ENCODE measurements at regions not wholly inside any gene's neighbourhood (a gene's known extent, or its start where the extent isn't known, plus 50 kb on each side); places are given as distances from the start of the nearest gene placed in this dataset.

DNA sequence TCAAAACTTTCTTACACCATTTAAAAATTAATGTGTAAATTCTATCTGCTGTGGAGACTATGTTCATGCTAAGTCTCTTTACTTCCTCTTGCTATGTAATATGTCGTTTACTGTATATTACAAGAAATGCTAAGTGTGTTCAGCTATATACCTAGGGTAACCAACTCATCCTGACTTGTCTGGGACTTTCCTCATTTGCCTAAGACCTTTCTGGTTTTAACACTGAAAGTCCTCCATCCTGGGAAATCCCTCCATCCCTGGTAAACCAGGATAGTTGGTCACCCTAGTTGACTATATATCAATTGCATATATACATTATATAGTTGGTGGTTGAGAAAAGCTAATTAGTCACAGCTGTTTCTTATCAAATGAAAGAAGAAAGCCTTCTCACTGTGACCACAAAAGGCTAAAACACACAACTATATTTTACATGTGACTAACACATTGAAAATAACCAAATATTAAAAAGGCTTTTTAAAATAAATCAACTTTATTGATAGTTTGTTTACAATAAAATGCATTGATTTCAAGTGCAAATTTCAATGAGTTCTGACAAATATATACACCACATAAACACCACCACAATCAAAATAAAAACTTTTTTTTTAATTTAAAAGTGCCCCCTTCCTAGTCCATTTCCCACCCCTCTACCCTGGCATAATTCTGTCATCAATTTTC lies 167.7 kb upstream of the INHBA start:
- H3K27ac ChIP-seq (ENCODE audit: low read length) = no peak overlapping the region
- H3K36me3 ChIP-seq (replicated peaks; ENCODE audit: low read depth, low read length) = no peaks in the 10 kb centered on the region
- peak overlapping the region; percentile 4; the same call in 1 of the 2 replicates for H3K4me3 ChIP-seq (ENCODE audit: low read length)
- peaks cover 12% of the 10 kb centered on the region for H3K4me1 ChIP-seq (ENCODE audit: low read length)
- H3K79me2 ChIP-seq (ENCODE audit: low read length) = no peaks in the 10 kb centered on the region
- peaks cover 4% of the 10 kb centered on the region; the same call in 1 of the 2 replicates for H3K9me3 ChIP-seq (ENCODE audit: insufficient read depth, low read length)
- H3K4me2 ChIP-seq (ENCODE audit: low read length) = peak overlapping the region; percentile 28
- TF ChIP-seq, protein P1, sequence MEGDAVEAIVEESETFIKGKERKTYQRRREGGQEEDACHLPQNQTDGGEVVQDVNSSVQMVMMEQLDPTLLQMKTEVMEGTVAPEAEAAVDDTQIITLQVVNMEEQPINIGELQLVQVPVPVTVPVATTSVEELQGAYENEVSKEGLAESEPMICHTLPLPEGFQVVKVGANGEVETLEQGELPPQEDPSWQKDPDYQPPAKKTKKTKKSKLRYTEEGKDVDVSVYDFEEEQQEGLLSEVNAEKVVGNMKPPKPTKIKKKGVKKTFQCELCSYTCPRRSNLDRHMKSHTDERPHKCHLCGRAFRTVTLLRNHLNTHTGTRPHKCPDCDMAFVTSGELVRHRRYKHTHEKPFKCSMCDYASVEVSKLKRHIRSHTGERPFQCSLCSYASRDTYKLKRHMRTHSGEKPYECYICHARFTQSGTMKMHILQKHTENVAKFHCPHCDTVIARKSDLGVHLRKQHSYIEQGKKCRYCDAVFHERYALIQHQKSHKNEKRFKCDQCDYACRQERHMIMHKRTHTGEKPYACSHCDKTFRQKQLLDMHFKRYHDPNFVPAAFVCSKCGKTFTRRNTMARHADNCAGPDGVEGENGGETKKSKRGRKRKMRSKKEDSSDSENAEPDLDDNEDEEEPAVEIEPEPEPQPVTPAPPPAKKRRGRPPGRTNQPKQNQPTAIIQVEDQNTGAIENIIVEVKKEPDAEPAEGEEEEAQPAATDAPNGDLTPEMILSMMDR (IDR thresholded peaks at IDR 0.05; ENCODE audit: low read depth, low read length) = no peak
- TF ChIP-seq EZH2phosphoT487 (IDR thresholded peaks at IDR 0.05; ENCODE audit: low read depth) = no peak
- no peak overlapping the region for H3K9ac ChIP-seq (ENCODE audit: low read length)
- no peaks in the 10 kb centered on the region for H4K20me1 ChIP-seq (ENCODE audit: insufficient read depth, low read length)
- H2AFZ ChIP-seq (ENCODE audit: low read depth, low read length) = no peak overlapping the region
- H3K27me3 ChIP-seq (ENCODE audit: low read depth, low read length) = peaks cover 30% of the 10 kb centered on the region

DNA sequence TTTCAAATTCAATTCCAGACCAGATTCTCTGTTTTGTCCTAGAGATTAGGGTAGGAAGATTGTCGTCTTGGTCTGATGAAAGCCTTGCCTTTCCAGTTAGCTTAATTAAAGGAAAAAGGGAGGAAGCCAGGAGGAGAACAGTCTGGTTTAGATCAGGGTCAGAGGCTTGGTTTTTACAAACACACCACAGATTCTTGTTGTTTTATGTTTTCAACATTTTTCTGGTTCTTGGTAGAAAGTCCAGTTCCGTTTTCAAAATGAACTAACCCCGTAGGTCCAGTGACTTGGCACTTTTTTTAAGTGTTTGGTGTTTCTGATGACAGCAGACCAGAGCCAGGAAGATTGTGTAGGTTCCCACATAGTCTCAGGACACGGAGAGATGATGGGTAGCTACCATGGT lies 167.1 kb upstream of the INHBA start:
- no peak overlapping the region for H3K27ac ChIP-seq (ENCODE audit: low read length)
- H3K27me3 ChIP-seq (ENCODE audit: low read depth, low read length) = peaks cover 24% of the 10 kb centered on the region
- no peak overlapping the region for H2AFZ ChIP-seq (ENCODE audit: low read depth, low read length)
- no peaks in the 10 kb centered on the region for H3K79me2 ChIP-seq (ENCODE audit: low read length)
- peaks cover 9% of the 10 kb centered on the region; the same call in 1 of the 2 replicates for H3K9me3 ChIP-seq (ENCODE audit: insufficient read depth, low read length)
- peak overlapping the region; percentile 28 for H3K4me2 ChIP-seq (ENCODE audit: low read length)
- H4K20me1 ChIP-seq (ENCODE audit: insufficient read depth, low read length) = no peaks in the 10 kb centered on the region
- TF ChIP-seq, protein P1 (IDR thresholded peaks at IDR 0.05; ENCODE audit: low read depth, low read length) = no peak
- no peak for TF ChIP-seq EZH2phosphoT487 (IDR thresholded peaks at IDR 0.05; ENCODE audit: low read depth)
- H3K9ac ChIP-seq (ENCODE audit: low read length) = no peak overlapping the region
- peak overlapping the region; percentile 4; the same call in 1 of the 2 replicates for H3K4me3 ChIP-seq (ENCODE audit: low read length)
- H3K36me3 ChIP-seq (replicated peaks; ENCODE audit: low read depth, low read length) = no peaks in the 10 kb centered on the region
- H3K4me1 ChIP-seq (ENCODE audit: low read length) = peaks cover 12% of the 10 kb centered on the region

DNA sequence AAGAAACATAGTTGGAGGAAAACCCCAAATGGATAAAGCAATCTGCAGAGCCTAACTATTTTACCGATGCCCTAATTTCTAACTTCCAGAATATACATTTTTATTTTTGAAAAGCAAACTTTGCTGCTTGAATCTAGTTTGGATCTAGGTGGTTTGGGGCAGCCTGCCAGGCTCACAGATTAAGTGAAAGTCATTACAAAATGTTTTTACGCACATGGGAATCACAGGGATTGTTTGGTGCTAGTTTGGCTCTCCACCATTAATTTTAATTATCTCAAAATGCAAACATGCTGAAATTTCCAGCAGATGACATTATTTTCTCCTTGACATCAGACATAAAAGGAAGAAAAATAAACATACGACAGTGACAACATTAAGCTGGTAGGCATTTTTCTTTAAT lies 166.7 kb upstream of the INHBA start:
- no peak overlapping the region for H3K4me2 ChIP-seq (ENCODE audit: low read length)
- no peak overlapping the region for H3K27ac ChIP-seq (ENCODE audit: low read length)
- H3K79me2 ChIP-seq (ENCODE audit: low read length) = no peaks in the 10 kb centered on the region
- peaks cover 20% of the 10 kb centered on the region for H3K27me3 ChIP-seq (ENCODE audit: low read depth, low read length)
- no peaks in the 10 kb centered on the region for H3K36me3 ChIP-seq (replicated peaks; ENCODE audit: low read depth, low read length)
- H3K4me3 ChIP-seq (ENCODE audit: low read length) = no peak overlapping the region
- no peaks in the 10 kb centered on the region for H4K20me1 ChIP-seq (ENCODE audit: insufficient read depth, low read length)
- H3K4me1 ChIP-seq (ENCODE audit: low read length) = peaks cover 12% of the 10 kb centered on the region
- TF ChIP-seq, protein P1 (IDR thresholded peaks at IDR 0.05; ENCODE audit: low read depth, low read length) = no peak
- no peak for TF ChIP-seq EZH2phosphoT487 (IDR thresholded peaks at IDR 0.05; ENCODE audit: low read depth)
- H3K9me3 ChIP-seq (ENCODE audit: insufficient read depth, low read length) = peaks cover 9% of the 10 kb centered on the region; the same call in 1 of the 2 replicates
- no peak overlapping the region for H2AFZ ChIP-seq (ENCODE audit: low read depth, low read length)
- H3K9ac ChIP-seq (ENCODE audit: low read length) = no peak overlapping the region

DNA sequence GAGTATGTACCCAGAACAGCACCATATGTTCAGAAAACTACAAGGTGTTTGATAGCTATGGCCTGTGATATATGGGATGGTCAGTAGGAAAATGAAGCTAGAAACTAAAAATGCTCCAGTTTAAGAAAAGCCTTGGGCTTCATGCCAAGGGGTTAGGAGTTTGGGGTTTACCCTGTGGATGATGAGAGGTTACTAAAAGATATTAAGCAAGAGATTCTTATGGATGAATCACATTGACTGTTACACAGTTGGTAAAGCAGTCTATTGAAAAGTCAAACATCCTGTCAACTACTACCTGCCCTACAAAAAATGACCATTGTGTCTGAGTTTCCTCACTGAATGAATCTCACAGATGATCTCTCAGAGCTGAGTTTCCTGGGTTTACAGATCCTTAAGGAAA lies 166.2 kb upstream of the INHBA start:
- H3K9ac ChIP-seq (ENCODE audit: low read length) = no peak overlapping the region
- H3K4me3 ChIP-seq (ENCODE audit: low read length) = no peak overlapping the region
- no peaks in the 10 kb centered on the region for H3K79me2 ChIP-seq (ENCODE audit: low read length)
- peaks cover 12% of the 10 kb centered on the region for H3K4me1 ChIP-seq (ENCODE audit: low read length)
- H3K27ac ChIP-seq (ENCODE audit: low read length) = no peak overlapping the region
- no peak overlapping the region for H3K4me2 ChIP-seq (ENCODE audit: low read length)
- no peak overlapping the region for H2AFZ ChIP-seq (ENCODE audit: low read depth, low read length)
- no peaks in the 10 kb centered on the region for H4K20me1 ChIP-seq (ENCODE audit: insufficient read depth, low read length)
- peaks cover 9% of the 10 kb centered on the region; the same call in 1 of the 2 replicates for H3K9me3 ChIP-seq (ENCODE audit: insufficient read depth, low read length)
- peaks cover 16% of the 10 kb centered on the region for H3K27me3 ChIP-seq (ENCODE audit: low read depth, low read length)
- no peak for TF ChIP-seq EZH2phosphoT487 (IDR thresholded peaks at IDR 0.05; ENCODE audit: low read depth)
- TF ChIP-seq, protein P1 (IDR thresholded peaks at IDR 0.05; ENCODE audit: low read depth, low read length) = no peak
- no peaks in the 10 kb centered on the region for H3K36me3 ChIP-seq (replicated peaks; ENCODE audit: low read depth, low read length)
